Activated CD4-positive, alpha-beta T cell treated with anti-CD3 and anti-CD28 coated beads for 1 hour (primary cell): ENCODE measurements at regions not wholly inside any gene's neighbourhood (a gene's known extent, or its start where the extent isn't known, plus 50 kb on each side); places are given as distances from the start of the nearest gene placed in this dataset.
"Not testable (repeated sequence)": the region's sequence is repeated elsewhere in the genome, so short reads cannot be mapped to it uniquely, and the experiment has no call there.

Experiments
- DNase-seq: peaks from one replicate; pipeline ENCODE4 v3.0.0-alpha.2; 2020

GRCh38 chr1:143574891-143575520, 396.8 kb downstream of the FAM72C start:
- DNase-seq, result no peak

GRCh38 chr1:143572661-143573060, 399.1 kb downstream of the FAM72C start:
- DNase-seq, result not testable (repeated sequence)

- not testable (repeated sequence) for DNase-seq
Observed at GRCh38 chr1:143563761-143564160, 408.0 kb downstream of the FAM72C start.

- DNase-seq, result no peak
Observed at GRCh38 chr1:143553627-143554026, 418.2 kb downstream of the FAM72C start.

- DNase-seq, result not testable (repeated sequence)
Observed at GRCh38 chr1:143504703-143505102, 467.1 kb downstream of the FAM72C start.

GRCh38 chr1:143504080-143504479, 467.7 kb downstream of the FAM72C start:
- not testable (repeated sequence) for DNase-seq

GRCh38 chr1:143503048-143503447, 468.7 kb downstream of the FAM72C start:
- not testable (repeated sequence) for DNase-seq

- DNase-seq, result not testable (repeated sequence)
Observed at GRCh38 chr1:143502038-143502437, 469.7 kb downstream of the FAM72C start.

- DNase-seq, result not testable (repeated sequence)
Observed at GRCh38 chr1:143498059-143498749, 473.6 kb downstream of the FAM72C start.

GRCh38 chr1:143497374-143497747, 474.4 kb downstream of the FAM72C start:
- DNase-seq, result no peak

- not testable (repeated sequence) for DNase-seq
Observed at GRCh38 chr1:143496526-143497373, 475.0 kb downstream of the FAM72C start.
